Activated CD4-positive, alpha-beta T cell treated with anti-CD3 and anti-CD28 coated beads, Interleukin-2, amount 50 U/mL, for 16 hours (primary cell): ENCODE measurements at regions not wholly inside any gene's neighbourhood (a gene's known extent, or its start where the extent isn't known, plus 50 kb on each side); places are given as distances from the start of the nearest gene placed in this dataset.

Experiments
- DNase-seq: peaks from one replicate; pipeline ENCODE4 v3.0.0-alpha.2; 2020

DNA sequence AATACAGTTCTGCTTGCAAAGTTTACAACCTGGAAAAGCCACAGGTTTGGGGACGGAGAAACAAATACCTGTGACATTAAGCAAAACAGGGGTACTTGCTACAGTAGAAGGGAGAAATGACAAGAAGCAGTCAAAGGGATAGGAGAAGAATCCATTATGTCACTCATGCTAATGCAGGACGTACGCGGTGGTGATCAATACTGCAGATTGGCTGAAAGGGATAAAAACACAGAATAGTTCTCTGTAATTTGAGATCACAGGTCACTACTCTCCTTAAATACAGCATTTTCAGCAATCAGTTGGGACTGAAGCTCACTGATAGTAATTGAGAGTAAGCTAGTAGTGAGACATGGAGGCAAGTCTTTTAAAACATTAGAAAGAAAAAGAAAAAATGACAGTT, 130.3 kb upstream of the MTAP start:
- DNase-seq, result no peak

DNA sequence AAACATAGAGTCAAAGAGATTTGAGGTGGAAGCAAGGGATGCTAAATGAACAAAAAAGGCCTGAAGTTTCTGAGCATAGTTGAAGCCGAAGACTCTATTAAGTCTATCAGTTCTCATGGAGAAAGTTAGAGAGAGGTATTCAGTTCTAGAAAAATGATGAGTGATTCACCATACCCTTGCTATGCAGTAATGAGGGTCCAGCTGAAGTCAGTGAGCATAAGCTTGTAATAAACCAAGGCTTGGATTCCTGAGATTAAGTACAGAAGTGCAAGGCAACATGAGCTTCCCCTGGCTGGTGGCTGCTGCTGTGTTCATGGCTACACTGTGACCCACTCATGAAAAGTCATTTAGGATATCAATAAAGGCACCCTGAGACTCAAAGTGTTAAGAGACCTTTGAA, 129.7 kb upstream of the MTAP start:
- no peak for DNase-seq

DNA sequence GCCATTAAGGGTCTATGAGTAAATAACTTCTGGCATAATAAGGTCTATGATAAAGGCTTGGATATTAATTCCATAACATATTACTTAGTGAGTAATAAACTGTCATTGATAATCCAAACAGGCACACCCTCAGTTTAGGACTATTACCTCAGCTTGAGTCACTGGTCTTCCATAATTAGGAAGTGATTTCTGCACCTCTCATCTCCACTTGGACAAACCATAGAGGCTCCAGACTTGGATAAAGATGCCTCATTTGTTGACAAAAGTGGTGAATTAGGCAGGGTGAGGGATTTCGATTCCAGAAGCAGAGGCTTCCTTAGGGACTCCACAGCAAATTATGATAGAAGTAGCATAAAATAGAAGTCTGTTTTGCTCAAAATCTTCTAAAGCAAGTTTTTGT, 127.5 kb upstream of the MTAP start:
- DNase-seq, result no peak

DNA sequence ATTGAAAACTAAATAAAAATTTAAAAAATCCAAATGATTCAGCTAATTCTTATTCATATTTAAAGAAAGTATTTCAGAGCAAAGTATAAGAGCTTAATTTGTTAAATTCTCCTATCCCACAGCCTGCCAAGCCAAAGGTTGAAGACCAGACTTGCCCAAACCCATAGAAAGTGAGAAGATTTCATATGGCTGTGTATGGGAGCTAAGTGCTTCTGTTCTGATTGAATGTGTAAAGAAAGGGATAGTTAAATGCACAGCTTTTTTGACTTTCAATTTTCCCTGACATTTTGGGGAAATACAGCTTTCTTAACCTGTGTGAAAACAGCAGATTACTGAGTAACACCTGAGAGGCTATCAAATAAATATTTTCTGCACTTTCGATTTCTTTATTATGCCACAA, 125.0 kb upstream of the MTAP start:
- no peak for DNase-seq

DNA sequence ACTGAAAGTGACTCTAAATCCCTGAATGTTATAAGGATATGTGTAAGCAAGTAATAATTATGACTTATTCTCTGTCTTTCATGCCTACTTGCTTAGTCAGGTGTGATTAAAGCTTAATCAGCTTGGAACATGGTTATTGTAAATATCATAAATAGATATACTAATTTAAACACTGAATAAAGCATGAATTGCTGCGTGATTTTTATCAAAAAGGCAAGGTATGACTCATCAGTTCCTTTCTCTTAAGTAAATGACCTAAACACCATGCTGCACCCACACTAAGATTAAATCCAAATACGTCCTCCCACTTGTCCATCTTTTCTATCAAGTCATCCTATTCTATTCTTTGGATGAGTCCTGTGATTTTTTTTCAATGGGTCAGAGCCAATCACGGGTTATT, 124.6 kb upstream of the MTAP start:
- DNase-seq, result no peak

DNA sequence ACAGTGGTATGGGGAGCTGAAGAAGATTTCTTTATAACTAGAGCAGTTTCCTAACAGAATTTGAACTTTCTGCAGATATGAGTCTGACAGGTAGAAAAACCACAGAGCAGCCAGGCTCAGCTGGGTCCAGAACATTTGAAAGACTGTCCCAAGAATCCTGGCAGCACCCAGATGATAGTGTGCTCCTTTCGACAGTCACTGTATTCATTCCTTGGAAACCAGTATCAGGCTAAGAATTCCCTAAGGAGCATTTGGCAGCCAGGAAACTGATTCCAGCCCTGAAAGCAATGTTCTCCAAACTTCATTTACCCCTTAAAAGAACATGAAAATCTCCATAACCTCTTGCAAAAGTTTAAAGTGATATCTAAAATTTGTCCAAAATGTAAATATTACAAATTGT, 123.0 kb upstream of the MTAP start:
- DNase-seq, result no peak

DNA sequence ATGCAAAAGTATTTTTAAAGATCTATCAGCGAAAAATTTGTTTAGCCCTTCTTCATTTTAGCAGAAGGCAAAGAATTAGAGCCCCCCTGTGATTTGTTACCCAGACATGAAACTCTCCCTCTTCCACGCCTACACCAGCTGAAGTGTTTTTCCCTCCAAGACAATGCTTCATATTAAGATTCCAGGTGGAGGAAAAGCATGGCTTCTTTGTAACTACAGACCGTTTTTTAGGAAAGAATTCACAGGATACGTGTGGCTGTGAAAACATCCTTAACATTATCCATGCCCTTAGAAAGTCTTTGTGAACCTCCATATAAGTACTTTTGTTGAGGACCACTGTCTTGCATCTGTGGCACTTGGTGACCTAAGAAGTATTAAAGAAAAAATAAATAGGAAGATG, 121.8 kb upstream of the MTAP start:
- no peak for DNase-seq

DNA sequence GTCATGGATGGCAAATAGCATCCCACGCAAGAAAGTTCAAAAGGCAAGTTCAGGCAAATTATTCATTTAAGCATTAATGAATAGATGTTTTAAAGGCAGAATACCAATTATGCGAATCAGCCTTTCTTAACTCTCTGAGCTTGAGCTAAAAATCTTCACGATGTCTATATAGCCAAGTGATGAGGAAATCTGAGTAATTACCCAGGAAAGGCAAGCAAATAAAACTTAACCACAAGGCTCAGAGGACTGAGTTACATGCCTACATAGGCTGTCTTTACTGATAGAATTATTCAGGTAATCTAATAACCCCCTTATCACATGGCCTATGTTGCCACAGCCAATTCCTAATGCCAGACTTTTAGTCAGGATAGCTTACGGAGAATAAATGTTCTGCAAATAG, 120.8 kb upstream of the MTAP start:
- DNase-seq, result no peak

DNA sequence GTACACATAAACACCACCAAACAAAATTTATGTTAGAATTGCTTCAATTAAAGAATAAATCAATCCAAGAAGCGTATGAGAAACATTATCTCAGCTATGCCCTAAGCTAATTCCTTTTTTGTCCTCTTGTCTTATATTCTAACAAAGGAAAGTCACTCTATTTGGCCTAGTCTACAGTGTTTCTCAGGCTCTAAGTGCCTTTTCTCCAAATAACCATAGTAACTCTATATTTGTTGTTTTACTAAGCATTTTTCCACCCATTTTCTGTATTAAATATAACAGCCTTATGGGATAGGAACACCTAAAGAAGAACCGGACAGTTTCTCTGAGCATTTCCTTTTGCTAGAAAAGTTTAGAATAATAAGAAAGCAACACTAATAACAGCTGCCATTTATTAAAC, 120.1 kb upstream of the MTAP start:
- DNase-seq, result no peak

DNA sequence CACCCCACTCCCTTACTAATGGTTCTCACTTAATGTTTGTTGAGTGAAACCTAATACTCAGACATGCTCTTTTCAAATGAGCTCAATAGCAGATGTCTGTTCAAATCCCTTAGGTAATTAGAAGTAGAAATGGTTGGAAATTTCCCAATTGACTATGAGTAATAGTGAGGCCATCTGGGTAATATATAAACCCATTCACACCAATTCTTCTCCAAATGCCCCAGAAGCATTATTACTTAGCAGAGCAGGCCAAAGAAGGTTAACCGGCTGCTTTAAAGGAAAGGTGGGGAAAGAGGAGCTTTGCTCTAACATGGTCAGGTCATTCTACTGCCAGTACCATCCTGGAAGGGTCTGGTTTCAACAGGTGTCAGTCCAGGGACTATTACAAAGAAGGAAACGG, 119.5 kb upstream of the MTAP start:
- no peak for DNase-seq

DNA sequence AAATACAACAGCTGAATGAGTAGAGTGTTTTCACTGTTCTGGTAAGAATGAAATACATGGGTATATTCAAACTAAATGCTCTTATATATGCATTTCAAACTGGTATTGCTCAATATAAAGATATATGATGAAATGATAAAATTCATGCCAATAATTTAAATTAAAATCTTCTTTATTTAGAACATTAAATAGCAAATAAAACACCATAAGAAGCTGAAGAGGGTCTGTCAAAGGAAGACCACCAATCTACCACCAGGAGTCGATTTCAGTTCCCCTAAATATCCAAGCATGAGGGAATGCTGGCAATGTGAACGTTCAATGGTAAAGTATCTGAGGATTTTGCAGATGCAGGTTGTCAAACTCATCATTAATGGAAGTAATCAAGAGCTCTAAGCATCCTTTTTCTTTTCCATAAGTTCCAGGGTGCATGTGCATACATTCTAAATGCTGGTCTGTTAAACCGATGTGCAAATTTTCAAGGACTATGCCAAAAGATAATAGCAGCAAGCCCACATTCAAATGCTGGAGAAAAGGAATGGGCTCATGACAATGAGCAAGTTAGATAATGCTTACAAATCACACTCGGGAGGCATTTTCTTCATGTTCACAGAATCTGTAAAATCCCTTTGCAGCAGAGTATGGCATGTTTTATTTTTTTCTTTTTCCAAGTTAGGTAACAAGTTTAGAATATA, 118.8 kb upstream of the MTAP start:
- DNase-seq, result no peak

DNA sequence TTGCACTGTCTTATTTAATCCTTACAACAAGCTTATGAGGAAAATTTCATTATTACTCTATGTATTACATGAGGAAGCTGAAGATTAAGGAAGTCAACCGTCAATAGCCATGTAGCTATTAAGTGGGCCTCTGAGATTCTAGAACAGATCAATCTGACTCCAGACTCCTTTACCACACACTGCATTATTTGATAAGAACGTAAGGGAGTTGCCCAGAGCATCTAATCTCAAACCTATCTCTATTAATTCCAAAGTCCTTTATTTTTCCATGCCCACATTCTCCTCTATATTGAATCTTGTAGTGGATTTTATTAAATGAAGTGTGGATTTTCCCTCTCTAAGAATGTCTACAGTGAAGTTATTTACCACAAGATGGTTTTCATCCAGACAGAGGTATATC, 118.2 kb upstream of the MTAP start:
- no peak for DNase-seq

DNA sequence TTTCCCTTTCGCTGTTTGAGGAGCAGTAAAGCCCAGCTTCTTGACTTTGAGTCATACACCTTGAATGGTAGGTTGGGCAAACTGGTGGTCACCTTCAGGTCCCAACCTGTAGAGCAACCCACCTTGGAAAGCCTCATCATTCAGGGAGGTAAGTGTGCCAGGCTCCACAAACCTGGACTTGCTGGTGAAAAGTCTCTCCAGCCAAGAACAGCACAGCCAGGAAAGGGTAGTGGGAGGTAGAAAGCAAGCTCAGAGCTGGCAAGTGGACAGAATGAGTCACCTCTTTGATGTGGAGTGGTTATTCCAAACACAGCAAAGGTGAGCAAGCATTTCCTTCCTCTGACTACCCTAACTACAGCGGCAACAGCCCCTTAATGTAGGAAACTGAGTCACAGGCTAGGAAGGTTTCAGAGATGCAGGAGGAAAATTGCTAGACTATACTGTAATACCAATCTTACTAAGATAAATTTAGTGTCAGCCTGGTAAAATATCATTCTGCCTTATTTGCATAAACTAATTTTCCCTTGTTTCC, 117.5 kb upstream of the MTAP start:
- DNase-seq, result peak; percentile 65

DNA sequence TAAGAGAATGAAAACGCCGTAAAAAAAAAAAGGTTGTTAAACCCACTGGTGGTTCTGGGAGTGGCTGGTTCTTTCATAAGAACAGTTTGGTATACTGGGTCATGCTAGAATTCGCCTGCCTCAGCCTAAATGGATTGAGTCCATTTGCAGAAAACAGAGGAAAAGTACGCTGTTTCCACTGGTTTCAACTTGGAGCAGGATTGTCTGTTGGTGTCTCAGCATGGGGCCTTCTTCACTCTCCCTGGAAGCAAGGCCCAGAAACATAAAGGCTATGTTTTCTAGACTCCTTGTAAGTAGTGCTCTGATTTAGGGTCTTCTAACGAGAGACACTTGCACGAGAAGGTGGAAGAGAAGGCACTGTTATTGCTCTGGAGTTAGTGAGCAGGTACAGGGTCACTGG, 116.9 kb upstream of the MTAP start:
- no peak for DNase-seq

DNA sequence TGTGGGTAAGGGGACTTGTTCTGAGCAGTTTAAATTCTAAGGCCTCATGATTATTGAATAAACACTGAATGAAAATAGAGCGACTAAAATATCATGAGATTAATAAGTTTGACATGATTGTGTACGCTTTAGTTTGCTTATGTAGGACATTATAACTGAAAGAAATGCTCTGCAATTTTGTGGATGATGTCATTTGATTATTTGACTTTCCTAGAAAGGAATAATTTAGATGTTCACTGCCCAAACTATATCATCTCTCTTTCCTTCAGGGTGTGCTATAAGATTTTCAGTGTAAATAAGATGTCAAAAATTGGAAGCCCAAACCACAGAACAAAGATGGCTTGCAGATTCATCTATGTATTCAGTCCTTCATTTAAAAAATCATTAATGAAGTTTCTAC, 115.7 kb upstream of the MTAP start:
- no peak for DNase-seq

DNA sequence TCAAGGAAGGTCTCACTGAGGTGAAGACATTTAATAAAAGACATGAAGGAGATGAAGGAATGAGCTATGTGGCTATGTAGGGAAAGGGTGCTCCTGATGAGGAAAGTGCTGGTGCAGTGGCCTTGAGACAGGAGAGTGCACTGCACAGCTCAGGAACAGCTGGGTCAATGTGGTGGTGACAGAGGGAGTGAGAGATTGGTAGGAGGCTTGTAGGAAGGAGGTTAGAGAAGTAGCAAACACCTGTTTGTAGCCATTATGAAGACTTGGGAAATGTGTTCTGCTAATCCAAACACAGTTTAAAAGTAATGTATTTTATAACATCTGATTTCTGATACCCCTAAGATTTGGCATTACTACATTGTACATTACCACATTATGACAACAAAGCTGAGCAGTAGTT, 115.1 kb upstream of the MTAP start:
- no peak for DNase-seq

DNA sequence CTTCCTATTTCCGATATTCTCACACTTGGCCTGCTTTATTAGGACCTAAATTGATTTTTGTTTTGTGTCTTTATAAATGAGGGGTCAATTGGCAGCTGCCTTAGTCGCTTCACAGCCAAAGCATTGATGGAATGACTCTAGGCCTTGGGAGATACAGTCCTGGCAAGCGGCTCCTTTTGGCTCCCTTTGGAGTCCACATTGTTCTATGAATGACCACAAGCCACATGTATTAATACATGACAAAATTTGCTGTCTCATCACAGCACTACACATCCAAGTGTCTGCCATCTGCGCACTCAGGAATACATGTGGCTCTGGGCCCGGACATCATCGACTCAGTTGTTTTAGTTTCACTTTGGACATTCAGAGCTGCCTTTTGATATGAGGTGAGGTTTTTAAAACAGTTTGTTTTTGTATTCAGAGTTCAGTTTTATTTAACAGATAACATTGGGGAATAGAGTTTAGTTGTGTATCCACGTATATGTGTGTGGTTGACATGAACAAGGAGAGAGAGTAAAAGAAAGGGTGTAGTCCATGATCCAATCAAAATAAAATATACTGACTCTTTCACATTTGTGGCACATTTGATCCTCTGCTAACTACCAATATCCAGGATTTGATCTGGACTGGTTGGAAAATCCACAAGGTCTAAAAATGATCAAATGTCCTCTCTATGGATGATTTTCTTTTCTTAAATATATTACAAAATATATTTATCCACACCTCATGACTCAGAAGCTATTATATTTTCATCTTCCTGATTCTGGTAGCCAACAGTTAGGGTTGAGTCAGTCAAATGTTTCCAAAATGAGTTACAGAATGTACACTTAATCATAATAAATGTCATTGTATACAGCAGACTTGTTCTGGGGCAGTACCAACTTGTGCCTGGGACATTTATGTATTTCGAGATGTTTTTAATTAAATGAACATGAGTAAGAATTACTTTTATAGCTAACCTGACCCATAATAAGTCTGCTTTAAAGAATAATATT, 114.0 kb upstream of the MTAP start:
- no peak for DNase-seq

DNA sequence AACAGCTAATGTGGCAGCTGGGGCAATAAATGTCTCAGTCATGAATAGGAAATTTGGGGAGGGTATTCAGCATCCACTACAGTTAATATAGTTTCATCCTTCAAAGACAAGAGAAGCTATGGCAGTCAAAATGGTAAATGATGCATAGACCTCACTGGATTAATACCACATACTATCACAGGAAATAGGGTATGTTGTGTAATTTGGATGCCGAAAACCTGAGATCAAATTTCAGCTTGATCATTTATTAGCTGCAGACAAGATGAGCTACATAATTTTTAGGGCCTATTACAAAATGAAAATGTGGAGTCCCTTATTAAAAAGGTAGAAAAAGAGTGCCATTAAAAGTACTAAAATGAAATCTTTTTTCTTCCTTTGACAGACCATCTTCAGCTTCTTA, 112.6 kb upstream of the MTAP start:
- no peak for DNase-seq

DNA sequence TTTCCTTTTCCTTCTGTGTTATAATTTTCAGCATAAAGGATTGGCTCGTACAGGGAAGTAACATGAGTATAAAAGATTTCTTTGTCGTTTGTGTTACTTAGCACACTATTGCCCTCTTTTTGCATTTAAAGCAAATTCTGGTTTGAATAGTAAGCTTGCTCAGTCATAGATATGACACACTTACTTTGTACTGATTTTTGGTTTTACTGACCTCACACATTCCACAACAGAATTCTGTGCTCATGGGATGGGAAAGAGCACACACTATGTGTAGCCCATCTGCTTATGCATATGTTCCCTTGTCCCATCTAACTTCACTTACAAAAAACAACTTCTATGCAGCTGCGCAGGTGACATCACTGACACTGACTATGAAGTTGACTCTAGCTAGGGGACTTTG, 111.9 kb upstream of the MTAP start:
- DNase-seq, result no peak

DNA sequence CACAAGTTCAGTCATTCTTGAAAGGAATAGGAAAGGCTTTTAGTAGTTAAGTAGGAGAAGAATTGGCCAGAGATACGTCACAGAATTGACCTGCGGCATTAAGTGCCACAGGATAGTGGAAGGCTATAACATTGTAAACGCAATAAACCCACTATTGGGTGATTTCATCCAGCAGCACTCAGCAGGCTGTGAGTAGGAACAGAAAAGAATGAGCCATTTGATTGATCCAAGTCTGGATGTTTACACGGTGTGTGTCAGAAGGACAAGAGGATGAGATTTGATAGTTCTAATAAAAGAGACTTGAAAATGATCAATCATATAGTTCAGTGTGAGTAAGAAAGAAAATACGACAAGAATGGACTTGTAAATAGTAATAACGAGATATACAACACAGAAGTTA, 110.0 kb upstream of the MTAP start:
- no peak for DNase-seq

DNA sequence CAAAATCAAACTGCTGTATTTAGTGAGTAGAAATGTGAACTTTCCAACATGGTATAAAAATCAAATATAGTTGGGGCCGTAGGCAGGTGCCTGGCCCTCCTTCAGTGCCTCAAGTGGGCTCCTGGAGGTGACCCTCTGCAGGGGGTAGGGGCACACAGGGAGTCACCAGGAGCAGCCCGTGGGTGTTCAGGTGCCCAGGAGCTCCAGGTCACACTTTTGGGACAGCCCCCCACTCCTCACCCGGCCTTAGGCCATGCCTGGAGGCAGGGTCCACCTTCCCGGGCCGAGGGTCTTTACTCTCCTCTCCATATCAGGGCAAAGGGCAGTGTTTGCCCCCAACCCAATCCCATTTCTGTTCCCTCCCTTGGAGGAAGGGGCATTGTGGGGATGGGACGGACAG, 108.0 kb upstream of the MTAP start:
- DNase-seq, result no peak

DNA sequence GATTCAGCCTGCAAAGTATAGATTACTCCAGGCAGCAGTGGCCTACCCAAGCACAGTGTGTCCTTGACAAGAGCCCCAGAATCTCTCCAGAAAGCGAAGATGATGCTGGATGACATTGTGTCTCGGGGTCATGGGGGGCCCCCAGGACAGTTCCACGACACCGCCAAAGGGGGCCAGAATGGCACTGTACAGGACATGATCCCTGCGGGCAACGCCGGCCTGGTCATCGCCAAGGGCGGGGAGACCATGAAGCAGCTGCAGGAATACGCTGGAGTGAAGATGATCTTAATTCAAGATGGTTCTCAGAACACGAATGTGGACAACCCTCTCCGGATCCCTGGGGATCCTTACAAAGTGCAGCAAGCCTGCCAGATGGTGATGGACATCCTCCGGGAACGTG, 107.0 kb upstream of the MTAP start:
- DNase-seq, result no peak

DNA sequence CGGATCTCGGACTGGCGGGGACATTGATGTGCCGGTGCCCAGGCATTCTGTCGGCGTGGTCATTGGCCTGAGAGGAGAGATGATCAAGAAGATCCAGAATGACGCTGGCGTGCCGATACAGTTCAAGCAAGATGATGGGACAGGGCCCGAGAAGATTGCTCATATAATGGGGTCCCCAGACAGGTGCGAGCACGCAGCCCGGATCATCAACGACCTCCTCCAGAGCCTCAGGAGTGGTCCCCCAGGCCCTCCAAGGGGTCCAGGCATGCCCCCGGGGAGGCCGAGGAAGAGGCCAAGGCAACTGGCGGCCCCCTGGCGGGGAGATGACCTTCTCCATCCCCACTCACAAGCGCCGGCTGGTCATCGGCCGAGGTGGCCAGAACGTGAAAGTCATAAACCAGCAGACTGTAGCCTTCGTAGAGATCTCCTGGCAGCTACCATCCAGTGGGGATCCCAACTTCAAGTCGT, 106.5 kb upstream of the MTAP start:
- DNase-seq, result no peak

DNA sequence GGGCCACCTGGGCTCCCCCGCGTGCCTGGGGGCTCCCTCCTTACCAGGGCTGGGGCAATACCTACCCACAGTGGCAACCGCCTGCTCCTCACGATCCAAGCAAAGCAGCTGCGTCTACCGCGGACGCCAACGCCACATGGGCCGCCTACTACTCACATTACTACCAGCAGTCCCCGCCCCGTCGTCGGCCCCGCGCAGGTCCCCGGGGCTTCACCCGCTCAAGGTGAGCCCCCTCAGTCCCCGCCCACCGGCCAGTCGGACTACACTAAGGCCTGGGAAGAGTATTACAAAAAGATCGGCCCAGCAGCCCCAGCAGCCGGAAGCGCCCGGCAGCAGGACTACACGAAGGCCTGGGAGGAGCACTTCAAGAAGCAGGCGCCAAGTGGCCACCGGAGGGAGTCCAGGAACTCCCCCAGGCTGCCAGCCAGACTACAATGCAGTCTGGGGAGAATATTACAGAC, 106.0 kb upstream of the MTAP start:
- no peak for DNase-seq
